ENCODE measurements at regions not wholly inside any gene's neighbourhood (a gene's known extent, or its start where the extent isn't known, plus 50 kb on each side); places are given as distances from the start of the nearest gene placed in this dataset.

DNA sequence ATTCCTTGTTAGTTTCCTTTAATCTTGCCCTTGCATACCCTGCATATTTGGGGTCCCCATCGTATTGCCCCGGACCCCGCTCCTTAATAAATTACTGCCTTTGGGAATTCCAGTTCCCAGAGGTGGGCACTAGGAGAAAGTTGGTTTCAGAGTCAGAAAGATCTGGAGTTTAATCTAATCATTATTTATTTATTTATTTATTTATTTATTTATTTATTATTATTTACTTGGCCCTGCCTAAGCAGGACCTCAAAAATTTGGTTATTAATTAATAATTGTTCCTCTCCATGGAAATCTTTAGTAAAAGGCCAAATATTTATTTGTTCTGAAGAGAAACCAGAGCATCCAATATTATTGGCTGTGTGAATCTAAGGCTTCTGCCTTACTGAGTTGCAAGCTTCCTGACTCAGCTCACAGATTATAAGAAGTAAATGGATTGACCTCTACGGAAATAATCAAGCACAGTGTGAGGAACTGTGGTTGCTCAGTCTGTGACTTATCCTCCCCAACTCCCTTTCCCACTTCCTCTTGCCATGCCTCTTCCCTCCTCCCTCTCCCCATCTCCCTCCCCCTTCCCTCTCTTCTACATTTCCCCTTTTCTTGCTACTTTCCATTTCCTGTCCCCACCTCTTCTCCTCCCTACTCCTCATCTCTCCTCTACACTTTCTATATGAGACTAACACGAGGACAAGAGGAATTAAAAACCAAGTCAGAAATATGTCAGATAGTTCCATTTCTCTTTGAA is 61.5 kb upstream of the AP1S2 start (continued):
- TF ChIP-seq, protein P1, sequence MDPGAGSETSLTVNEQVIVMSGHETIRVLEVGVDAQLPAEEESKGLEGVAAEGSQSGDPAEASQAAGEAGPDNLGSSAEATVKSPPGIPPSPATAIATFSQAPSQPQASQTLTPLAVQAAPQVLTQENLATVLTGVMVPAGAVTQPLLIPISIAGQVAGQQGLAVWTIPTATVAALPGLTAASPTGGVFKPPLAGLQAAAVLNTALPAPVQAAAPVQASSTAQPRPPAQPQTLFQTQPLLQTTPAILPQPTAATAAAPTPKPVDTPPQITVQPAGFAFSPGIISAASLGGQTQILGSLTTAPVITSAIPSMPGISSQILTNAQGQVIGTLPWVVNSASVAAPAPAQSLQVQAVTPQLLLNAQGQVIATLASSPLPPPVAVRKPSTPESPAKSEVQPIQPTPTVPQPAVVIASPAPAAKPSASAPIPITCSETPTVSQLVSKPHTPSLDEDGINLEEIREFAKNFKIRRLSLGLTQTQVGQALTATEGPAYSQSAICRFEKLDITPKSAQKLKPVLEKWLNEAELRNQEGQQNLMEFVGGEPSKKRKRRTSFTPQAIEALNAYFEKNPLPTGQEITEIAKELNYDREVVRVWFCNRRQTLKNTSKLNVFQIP (CRISPR knock-in tag; IDR thresholded peaks at IDR 0.05; ENCODE audit: borderline replicate concordance, low read depth), result no peak
- TF ChIP-seq CSDC2 (CRISPR knock-in tag; IDR thresholded peaks at IDR 0.05), result no peak

DNA sequence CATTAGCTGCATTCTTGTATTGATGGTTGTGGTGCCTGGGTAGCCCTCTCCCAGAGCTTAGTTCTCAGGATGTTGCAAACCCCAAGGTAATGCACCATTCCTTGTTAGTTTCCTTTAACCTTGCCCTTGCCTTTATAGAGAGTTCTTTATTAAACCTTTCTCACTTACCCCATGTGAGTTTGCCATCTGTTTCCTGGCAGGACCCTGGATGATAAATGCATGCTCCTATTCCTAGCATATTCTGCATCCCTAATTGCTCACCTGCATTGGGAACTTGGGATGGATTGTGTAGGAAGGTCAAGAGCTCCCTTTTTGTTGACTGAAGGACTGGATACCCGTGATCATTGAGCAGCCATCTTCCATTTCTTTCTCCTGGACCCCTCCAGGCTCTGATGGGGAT is 59.9 kb upstream of the AP1S2 start:
- TF ChIP-seq ZNF565 (CRISPR knock-in tag; conservative IDR thresholded peaks at IDR 0.05; ENCODE audit: low read depth) (no peak), GLIS3 (CRISPR knock-in tag; IDR thresholded peaks at IDR 0.05) (no peak), ZNF70 (CRISPR knock-in tag; IDR thresholded peaks at IDR 0.05) (no peak)
- ATAC-seq, result no peak

DNA sequence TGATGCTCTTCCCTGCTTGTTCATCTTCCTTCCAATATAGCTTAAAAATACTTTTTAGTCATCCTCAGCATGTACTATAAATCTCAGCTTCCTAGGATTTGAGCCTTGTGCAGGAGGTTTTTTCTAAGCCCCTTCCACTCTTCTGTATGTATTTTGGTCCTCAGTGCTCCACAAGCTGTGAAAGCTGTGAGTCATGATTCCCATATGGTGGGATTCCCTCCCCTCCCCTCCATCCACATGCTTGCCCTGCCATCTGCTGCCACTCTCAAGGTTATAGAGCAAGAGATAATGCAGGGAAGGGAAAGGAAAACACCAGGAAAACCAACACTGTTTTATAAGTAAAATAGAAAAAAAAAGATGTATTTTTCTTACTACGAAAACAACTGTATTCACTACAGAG is 58.5 kb upstream of the AP1S2 start:
- no peak for ATAC-seq
- TF ChIP-seq, protein P2, sequence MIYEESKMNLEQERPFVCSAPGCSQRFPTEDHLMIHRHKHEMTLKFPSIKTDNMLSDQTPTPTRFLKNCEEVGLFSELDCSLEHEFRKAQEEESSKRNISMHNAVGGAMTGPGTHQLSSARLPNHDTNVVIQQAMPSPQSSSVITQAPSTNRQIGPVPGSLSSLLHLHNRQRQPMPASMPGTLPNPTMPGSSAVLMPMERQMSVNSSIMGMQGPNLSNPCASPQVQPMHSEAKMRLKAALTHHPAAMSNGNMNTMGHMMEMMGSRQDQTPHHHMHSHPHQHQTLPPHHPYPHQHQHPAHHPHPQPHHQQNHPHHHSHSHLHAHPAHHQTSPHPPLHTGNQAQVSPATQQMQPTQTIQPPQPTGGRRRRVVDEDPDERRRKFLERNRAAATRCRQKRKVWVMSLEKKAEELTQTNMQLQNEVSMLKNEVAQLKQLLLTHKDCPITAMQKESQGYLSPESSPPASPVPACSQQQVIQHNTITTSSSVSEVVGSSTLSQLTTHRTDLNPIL (CRISPR knock-in tag; IDR thresholded peaks at IDR 0.05; ENCODE audit: low read depth), result no peak
- no peak for TF ChIP-seq ESRRG (CRISPR knock-in tag; IDR thresholded peaks at IDR 0.05)
- TF ChIP-seq ISL1 (CRISPR knock-in tag; IDR thresholded peaks at IDR 0.05), result no peak
- TF ChIP-seq OSR1 (CRISPR knock-in tag; IDR thresholded peaks at IDR 0.05), result no peak
- no peak for TF ChIP-seq BACH2 (CRISPR knock-in tag; IDR thresholded peaks at IDR 0.05; ENCODE audit: borderline replicate concordance)
- no peak for TF ChIP-seq TOX (CRISPR knock-in tag; IDR thresholded peaks at IDR 0.05; ENCODE audit: borderline replicate concordance)
- TF ChIP-seq, protein P3, sequence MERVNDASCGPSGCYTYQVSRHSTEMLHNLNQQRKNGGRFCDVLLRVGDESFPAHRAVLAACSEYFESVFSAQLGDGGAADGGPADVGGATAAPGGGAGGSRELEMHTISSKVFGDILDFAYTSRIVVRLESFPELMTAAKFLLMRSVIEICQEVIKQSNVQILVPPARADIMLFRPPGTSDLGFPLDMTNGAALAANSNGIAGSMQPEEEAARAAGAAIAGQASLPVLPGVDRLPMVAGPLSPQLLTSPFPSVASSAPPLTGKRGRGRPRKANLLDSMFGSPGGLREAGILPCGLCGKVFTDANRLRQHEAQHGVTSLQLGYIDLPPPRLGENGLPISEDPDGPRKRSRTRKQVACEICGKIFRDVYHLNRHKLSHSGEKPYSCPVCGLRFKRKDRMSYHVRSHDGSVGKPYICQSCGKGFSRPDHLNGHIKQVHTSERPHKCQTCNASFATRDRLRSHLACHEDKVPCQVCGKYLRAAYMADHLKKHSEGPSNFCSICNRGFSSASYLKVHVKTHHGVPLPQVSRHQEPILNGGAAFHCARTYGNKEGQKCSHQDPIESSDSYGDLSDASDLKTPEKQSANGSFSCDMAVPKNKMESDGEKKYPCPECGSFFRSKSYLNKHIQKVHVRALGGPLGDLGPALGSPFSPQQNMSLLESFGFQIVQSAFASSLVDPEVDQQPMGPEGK (CRISPR knock-in tag; IDR thresholded peaks at IDR 0.05; ENCODE audit: borderline replicate concordance), result no peak
- TF ChIP-seq, protein P4, sequence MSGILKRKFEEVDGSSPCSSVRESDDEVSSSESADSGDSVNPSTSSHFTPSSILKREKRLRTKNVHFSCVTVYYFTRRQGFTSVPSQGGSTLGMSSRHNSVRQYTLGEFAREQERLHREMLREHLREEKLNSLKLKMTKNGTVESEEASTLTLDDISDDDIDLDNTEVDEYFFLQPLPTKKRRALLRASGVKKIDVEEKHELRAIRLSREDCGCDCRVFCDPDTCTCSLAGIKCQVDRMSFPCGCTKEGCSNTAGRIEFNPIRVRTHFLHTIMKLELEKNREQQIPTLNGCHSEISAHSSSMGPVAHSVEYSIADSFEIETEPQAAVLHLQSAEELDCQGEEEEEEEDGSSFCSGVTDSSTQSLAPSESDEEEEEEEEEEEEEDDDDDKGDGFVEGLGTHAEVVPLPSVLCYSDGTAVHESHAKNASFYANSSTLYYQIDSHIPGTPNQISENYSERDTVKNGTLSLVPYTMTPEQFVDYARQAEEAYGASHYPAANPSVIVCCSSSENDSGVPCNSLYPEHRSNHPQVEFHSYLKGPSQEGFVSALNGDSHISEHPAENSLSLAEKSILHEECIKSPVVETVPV (CRISPR knock-in tag; IDR thresholded peaks at IDR 0.05), result no peak

DNA sequence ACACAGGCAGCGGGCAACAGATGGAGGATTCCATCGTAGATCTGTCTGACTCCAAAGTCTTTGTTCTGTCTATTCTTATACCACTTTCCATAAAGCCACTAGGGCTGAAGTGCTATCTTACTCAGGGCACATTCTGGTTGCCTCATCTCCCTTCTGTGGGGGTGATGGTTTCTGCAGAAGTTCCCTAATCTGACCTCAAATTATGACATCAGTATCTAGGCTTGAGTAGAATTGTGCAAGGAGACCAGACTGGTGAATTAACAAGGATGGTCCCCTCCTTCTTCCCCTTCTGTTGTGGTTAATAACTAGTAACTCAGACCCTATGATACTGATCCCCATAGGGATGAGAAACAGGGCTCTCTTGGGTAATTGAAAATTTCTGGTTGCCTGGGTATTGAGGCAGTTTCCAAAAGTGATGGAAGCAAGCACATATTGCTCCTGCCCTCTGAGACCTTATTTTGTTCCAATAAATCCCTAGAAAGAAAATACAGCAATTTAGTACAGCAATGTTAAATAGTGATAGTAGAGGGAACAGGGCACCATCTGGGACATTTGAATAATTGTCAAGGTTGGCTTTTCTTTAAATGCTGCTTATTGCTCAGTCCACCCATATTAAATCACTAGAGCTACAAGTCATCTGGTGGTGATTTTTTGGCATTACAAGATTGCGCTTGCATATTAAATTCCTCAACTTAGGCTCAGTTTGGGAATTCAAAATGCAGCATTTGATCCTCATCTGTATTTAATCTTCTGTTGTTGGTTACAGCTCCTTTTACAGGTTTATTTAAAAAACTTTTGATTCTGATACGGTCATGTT is 57.3 kb upstream of the AP1S2 start:
- ATAC-seq, result no peak

DNA sequence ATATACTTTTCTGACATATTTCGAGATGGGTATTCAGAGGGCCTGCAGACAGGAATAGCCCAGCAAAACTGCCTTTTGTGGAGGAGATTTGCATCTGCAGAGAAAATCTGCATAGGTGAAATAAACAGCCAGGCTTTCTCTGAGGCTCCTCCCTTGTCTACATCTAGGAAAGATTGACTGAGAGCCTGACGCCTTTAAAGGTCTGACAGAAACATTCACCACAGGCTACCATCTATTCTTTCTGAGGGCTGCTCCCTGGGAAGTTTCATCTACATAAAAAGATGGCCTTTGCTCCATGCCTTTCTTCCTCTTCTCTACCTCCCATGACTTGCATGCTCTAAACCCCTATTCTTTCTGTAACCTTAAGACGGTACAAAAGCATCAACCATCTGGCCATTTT is 55.0 kb upstream of the AP1S2 start:
- ATAC-seq, result no peak
- TF ChIP-seq, protein P5, sequence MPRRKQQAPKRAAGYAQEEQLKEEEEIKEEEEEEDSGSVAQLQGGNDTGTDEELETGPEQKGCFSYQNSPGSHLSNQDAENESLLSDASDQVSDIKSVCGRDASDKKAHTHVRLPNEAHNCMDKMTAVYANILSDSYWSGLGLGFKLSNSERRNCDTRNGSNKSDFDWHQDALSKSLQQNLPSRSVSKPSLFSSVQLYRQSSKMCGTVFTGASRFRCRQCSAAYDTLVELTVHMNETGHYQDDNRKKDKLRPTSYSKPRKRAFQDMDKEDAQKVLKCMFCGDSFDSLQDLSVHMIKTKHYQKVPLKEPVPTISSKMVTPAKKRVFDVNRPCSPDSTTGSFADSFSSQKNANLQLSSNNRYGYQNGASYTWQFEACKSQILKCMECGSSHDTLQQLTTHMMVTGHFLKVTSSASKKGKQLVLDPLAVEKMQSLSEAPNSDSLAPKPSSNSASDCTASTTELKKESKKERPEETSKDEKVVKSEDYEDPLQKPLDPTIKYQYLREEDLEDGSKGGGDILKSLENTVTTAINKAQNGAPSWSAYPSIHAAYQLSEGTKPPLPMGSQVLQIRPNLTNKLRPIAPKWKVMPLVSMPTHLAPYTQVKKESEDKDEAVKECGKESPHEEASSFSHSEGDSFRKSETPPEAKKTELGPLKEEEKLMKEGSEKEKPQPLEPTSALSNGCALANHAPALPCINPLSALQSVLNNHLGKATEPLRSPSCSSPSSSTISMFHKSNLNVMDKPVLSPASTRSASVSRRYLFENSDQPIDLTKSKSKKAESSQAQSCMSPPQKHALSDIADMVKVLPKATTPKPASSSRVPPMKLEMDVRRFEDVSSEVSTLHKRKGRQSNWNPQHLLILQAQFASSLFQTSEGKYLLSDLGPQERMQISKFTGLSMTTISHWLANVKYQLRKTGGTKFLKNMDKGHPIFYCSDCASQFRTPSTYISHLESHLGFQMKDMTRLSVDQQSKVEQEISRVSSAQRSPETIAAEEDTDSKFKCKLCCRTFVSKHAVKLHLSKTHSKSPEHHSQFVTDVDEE (CRISPR knock-in tag; IDR thresholded peaks at IDR 0.05), result no peak
- TF ChIP-seq ZNF70 (CRISPR knock-in tag; IDR thresholded peaks at IDR 0.05) (no peak), ESRRG (CRISPR knock-in tag; IDR thresholded peaks at IDR 0.05) (no peak), OSR1 (CRISPR knock-in tag; IDR thresholded peaks at IDR 0.05) (no peak), ZFP30 (CRISPR knock-in tag; IDR thresholded peaks at IDR 0.05) (no peak), ZNF8 (CRISPR knock-in tag; IDR thresholded peaks at IDR 0.05) (no peak), SNAI2 (CRISPR knock-in tag; IDR thresholded peaks at IDR 0.05) (no peak)
- TF ChIP-seq, protein P4 (CRISPR knock-in tag; IDR thresholded peaks at IDR 0.05), result no peak
- TF ChIP-seq, protein P3 (CRISPR knock-in tag; IDR thresholded peaks at IDR 0.05; ENCODE audit: borderline replicate concordance), result no peak
- TF ChIP-seq, protein P2 (CRISPR knock-in tag; IDR thresholded peaks at IDR 0.05; ENCODE audit: low read depth), result no peak

More for the DNA sequence above, 57.3 kb upstream of the AP1S2 start:
- no peak for TF ChIP-seq TCF4 (CRISPR knock-in tag; IDR thresholded peaks at IDR 0.05; ENCODE audit: borderline replicate concordance)
- TF ChIP-seq ZNF565 (CRISPR knock-in tag; conservative IDR thresholded peaks at IDR 0.05; ENCODE audit: low read depth), result no peak
